ENCODE measurements at regions not wholly inside any gene's neighbourhood (a gene's known extent, or its start where the extent isn't known, plus 50 kb on each side); places are given as distances from the start of the nearest gene placed in this dataset.

DNA sequence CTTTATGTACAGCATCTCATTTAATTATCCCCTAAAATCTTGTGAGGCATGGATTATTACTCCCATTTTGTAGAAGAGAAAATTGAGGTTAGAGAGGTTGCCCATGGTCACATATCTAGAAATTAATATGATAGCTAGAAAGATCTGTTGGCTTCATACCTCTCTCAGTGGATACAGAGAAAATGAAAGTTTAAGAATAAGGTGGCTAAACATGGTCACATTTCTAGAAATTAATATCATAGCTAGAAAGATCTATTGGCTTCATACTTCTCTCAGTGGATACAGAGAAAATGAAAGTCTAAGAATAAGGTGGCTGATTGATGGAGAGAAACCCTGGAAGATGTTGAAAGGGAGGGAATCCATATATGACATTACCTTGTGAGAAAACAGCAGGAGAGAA, 260.7 kb upstream of the MAN1A1 start:
- DNase-seq (ENCODE audit: low read depth in 2 of 2), result no peak

DNA sequence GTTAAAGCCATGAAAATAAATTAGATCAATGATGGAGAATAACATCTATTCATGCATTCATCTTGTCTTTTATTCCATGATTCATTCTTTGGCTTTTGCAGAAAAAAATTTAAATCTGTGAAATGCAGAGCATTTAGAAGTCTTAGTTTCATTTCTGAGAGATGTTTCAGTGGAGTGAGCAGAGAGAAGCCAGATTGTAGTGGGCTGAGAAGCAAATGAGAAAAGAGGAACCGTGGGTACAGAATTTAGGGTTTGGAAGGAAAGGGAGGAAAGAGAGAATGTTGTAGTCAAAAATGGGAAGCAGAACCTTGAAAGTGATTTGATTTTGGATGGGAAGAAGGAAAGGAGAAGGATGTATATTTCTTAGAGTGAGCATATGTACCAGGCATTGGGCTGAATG, 260.3 kb upstream of the MAN1A1 start:
- no peak for DNase-seq (ENCODE audit: low read depth in 2 of 2)

DNA sequence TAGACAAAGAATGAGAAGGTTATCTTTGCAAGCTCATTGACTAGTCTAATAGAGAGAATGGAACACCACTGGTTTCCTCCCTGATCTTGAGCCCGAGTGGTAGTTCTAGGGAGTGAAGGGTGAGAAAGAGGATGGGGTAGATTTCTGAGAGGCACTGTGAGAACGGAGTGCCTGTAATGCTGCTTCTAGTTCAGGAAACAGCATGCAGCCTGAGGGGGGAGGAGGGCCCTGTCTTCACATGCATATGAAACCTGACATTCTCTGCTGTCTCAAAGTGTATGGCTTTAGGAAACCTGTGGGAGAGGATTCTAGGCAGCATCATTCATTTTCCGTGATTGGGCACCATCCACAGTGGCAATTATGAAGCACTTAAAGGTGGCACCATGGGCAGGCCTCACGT, 259.4 kb upstream of the MAN1A1 start:
- DNase-seq (ENCODE audit: low read depth in 2 of 2), result no peak

DNA sequence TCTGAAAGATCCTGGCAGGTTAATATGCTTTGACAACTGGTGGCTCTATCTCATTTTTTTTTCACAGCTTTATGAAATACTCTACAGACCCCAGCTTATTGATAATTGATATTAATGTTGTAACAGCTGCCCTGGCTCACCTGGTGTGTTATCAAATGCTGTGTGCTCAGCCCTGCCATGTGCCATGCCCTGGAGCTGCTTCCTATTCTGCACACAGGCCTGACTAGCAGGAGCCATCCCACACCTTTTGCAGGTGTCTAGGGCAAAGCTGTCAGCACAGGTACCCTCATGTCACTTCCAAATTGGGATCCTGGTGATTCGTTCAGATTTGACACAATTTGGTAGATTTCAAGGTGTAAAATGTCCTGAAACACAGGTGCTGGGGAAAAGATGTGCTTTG, 254.6 kb upstream of the MAN1A1 start:
- DNase-seq (ENCODE audit: low read depth in 2 of 2), result no peak

DNA sequence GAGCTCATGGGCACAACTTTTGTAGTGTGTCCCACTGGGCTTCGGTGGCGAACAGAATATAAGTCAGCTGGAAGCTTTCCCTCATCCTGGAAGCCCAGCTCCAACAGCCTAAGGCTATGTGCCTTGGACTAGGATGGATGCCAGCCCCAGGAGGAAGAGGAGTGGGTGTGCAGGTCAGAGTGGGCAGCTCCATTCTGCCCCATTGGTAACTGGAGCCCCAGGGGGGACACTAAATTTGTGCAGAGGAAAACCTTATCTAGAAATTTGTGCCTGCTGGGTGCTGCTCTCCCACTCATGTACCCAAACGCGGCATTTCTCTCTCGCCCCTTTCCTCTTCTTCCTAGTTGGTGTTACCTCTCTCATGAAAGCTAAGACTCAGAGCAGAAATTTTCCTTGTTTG, 253.9 kb upstream of the MAN1A1 start:
- no peak for DNase-seq (ENCODE audit: low read depth in 2 of 2)

DNA sequence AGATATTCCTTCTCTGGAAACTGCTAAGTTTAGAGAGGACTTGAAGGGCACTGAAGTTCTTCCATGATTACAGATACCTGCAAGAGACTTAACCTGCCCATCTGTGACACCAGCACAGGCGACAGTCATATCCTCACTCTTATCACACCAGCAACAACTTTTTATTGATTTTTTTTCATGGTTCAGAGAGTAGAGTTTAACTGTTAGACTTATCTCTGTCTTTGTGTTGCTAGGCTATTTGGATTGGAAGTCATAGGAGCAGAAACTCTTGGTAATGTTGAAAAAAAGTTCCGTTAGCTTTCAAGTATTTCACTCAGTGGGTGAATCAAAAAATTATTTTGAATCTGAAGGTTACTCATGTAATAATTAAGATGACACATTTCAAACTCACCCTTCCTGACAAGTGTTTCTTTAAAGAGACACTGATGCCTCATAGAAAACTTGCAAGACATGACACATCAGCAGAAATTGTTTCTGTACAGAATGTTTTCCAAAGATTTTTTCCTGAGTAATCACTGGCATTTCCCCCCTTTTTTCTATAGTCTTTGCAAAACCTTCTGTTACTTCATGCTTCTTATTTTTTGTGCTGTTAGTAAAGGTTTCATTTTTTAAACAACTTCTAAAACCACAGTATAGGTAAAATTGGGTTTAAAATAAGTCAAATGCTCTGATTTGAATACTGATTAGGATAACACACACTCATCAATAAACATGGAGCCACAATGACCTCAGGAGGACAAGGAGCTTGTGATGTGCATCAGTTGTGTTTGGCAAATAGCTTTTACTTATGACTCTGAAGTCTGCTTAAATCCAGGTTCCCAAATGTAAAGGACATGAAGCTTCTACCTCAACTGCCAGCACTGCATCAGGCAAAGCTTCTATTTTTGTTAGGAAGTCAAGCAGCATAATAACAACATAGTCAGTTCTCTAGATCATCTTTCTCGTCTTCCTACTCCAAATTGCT, 252.9 kb upstream of the MAN1A1 start:
- peak in 1 of 2 donors; percentile 37 for DNase-seq (ENCODE audit: low read depth in 2 of 2)

DNA sequence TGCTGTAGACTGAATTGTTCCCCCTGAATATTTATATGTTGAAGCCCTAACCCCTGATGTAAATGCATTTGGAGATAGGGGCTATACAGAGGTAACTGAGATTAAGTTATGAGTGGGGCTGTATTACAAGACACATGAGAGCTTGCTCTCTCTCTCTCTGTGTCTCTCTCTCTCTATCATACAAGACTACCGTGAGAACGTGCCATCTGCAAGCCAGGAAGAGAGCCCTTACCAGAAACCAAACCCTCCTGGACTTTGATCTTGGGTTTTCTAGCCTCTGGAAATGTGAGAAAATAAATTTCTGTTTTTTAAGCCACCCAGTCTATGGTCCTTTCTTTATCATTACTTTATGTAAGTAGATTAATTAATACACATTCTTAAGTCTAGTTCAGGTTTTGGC, 249.3 kb upstream of the MAN1A1 start:
- DNase-seq (ENCODE audit: low read depth in 2 of 2), result no peak

DNA sequence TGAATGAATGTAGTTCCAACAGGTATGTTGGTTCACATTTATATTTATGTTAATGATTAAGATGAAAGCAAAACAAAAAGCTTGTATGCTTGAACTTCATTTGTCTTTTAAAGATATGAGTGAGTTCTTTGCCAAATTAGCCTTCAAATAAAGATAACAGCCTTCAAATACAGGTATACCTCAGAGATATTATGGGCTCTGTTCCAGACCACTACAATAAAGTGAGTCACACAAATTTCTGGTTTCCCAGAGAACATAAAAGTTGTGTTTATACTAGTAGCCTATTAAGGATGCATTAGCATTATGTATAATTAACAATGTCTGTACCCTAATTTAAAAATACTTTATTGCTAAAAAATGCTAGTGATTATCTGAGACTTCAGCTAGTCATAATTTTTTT, 245.3 kb upstream of the MAN1A1 start:
- no peak for DNase-seq (ENCODE audit: low read depth in 2 of 2)

DNA sequence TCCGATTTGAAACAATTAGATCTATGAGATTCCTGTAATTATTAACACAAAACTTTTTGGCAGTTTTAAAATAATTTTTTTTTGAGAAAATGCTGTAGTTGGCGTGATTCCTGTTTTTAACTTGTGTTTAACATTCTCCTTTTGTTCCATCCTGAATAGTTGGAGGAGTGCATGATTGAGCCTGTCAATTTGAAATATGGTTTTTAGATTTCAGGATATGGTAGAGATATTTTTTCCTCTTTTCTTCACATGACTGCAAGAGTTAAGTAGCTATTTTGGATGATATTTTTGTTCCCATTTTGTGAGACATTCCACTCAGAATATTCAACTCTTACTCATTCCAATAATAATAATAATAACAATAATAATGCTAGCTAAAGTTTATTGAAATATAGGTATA, 241.7 kb upstream of the MAN1A1 start:
- no peak for DNase-seq (ENCODE audit: low read depth in 2 of 2)

DNA sequence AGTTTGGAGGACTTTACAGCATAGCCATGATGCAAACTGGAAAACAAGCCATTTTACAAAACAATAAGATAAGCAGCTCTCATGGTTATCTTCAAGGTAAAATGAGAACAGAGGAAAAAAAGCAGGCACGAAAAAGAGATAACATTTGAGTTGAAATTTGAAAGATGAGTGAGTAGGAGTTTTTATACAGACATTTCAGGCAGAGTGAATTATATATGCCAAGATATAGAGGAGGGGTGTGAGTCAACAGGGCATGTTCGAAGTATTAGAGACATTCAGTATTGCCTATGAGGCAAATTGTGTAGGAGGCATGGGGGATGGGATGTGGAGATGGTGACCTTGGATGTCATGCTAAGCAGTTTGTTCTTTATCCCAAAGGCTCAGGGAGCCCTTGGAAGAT, 240.5 kb upstream of the MAN1A1 start:
- no peak for DNase-seq (ENCODE audit: low read depth in 2 of 2)

DNA sequence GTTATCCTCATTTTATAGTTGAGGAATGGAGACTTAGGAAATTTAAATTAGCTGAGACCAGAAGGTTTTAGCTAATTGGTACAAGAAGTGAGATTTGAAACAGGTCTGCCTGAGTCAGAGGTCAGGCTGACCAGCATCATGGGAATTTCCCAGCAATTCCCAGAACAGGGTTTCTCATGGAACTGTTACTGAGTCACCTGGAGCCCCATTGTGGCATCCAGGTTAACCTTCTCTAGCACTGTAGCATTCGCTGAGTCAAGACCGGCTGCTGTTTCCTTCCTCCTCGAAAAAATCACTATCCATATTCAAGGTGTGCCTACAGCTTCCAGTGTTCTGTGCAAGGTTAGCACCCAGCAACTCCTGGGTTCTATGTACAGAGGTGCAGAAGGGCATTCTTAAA, 238.0 kb upstream of the MAN1A1 start:
- DNase-seq (ENCODE audit: low read depth in 2 of 2), result peak in 1 of 2 donors; percentile 8

DNA sequence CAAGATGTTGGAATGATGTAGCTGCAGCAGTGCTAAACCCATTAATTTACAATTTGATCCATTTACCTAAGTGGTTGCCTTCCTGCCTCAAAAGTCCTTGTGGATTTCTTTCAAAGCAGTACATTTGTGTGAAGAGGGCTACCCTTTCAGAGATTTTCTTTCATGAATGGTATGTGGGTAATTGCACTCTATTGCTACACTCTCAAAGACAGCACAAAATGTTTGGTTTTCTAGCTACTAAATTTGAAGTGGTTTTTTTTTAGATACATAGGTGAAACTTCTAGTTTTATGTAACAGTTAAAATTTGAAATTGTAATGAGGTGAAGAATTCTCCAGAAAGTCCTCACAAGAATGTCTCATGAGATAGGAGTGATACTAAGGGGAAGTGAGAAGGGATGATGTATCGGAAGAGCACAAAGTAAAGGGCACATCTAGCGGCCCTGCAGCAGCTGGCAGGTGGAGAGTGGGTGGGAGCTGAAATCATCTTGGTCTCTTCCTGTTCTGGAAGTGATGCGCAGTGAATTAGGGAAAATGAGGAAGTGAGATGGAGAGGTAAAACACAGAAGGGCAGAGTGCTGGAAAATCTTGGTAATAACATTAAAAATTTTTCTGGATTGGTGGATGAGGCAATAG, 236.8 kb upstream of the MAN1A1 start:
- no peak for DNase-seq (ENCODE audit: low read depth in 2 of 2)

DNA sequence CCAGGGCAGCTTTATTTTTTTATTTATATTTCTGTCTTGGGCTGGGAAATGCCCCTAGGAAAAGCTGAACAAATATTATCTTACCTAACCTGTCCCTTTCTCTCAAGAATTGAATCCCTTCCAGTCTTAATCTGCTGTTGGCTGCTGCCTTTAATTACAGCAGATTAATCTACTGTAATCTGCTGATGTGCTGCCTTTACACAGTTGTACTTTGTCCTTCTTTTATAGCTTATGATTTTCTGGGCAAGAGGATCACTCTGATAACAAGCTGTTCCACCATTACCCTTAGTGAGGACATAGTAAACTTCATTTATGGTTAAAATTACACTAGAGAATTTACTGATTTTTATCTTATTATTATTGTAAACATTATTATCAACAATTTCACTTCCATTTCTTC, 234.5 kb upstream of the MAN1A1 start:
- no peak for DNase-seq (ENCODE audit: low read depth in 2 of 2)

DNA sequence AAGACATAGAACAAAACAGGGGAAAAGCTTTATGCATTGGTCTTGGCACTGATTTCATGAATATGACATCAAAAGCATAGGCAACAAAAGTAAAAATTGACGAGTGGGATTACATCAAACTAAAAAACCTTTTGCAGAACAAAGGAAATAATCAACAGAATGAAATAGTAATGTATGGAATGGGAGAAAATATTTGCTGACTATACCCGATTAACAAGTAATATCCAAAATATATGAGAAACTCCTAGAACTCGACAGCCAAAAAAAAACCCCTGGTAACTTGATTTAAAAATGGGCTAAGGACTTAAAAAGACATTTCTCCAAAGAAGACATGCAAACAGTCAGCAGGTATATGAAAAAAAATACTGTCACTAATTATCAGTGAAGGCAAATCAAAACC, 231.7 kb upstream of the MAN1A1 start:
- no peak for DNase-seq (ENCODE audit: low read depth in 2 of 2)

DNA sequence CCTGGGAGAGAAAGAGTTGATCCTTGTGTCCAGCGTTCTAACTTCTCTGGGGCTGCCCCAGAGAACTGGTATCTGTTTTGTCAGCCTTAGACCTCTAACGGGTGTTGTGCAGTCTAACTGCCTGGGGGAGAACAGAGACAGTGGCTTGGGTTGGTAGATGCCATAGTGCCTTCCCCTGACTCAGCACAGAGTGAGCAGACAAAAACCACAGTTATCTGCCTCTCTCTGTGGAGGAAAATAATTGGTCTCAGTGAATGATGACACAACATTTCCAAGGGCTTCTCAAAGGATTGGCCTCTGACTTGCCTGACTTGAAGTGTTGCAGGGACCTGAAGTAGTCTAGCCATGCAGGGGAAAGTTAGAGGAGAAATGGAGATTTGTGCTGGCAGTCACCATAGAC, 226.2 kb upstream of the MAN1A1 start:
- no peak for DNase-seq (ENCODE audit: low read depth in 2 of 2)

DNA sequence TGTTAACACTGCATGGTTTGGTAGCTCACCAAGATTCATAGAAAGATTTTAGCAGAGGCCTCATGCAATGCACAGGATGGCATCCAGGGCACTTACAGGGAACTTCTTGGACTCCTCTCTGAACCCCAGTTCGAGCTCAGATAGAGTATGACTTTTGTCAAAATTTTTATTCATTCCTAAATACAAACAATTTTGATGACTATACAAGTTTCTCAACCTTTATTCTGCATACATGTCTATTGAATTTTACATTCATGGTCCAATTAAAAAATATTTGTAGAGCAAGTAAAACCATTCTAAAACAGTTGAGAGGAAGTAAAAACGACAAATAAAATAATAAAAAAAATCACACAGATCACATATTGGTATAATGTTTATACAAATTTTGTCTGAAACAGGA, 219.0 kb upstream of the MAN1A1 start:
- no peak for DNase-seq (ENCODE audit: low read depth in 2 of 2)

DNA sequence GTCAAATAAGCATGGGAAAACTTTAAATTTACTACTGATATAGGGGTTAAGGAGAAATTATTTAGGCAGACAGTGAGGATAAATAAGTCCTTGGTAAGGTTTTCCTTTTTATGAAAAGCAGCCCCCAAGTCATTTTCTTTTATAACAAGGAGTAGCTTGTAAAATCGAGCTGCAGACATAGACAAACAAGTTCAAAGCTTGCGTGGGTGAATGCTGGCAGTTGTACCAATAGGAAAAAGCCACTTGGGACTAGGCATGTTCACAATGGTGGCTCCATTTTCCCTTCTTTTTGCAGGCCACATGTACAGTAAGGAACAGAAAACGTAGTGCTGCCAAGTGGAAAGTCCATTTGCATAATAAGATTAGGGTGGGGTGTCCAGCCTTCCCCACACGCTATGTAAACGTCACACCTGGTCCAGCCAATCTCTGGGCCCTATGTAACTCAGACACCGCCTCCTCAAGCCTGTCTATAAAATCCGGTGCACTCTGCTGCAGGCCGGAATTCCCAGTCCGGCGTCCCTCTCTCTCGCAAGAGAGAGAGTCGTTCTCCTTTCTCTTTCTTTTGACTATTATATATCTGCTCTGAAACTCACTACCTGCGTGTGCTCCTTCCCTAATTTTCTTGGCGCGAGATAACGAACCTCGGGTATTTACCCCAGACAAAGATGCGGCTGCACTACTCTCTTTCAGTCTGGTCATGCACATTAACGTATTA, 217.1 kb upstream of the MAN1A1 start:
- no peak for DNase-seq (ENCODE audit: low read depth in 2 of 2)

DNA sequence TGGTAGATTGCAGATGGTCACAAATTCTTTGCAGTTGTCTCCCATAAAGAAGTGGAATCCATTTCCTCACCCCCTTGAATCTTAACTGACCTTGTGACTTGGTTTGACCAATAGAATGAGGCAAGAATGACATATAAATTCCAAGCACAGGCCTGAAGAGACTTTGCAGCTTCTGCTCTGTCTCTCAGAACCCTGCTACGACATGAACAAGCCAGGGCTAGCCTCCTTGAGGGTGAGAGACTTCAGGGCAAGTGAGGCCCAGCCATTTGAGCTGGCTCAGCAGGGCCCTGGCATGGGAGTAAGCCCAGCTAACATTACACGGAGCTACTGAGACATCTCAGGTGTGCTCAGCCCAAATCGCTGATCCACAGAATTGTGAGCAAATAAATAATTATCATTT, 216.3 kb upstream of the MAN1A1 start:
- no peak for DNase-seq (ENCODE audit: low read depth in 2 of 2)

DNA sequence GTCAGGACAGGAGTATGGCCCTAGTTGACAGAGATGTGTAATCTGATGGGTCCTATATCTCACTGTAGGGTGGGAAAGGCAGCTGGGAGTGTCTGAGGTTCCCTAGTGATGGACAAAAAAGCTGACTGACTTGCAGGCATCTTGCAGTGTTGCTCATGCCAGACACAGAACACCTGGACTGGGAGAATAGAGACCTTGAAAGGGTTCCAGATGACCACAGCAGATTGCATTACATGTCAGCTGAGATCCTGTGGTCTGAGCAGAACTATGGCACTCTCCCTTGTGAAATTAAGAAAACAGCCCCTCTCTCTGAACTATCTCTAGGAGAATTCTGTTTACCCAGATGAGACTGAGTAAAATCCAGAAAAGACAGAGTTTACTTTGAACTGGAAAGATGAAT, 212.6 kb upstream of the MAN1A1 start:
- DNase-seq (ENCODE audit: low read depth in 2 of 2), result no peak

DNA sequence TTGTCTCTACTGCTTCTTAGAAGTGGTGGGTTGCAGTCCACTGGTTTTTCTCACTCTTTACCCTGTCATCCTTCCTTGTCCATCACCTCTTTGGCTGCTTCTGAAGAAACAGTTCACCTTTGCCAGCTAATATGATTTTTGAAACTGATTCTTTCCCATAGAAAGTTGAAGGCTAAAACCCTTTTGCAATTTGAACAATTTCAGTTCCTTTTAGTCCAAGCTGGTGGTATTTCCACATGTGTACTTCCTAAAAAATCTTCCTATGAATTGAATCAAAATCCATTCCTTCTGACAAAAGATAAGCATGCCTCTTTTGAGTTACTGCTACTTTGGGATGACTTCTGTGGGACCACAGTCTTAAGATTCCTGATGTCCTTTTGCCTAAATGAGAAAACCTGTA, 210.0 kb upstream of the MAN1A1 start:
- DNase-seq (ENCODE audit: low read depth in 2 of 2), result no peak

DNA sequence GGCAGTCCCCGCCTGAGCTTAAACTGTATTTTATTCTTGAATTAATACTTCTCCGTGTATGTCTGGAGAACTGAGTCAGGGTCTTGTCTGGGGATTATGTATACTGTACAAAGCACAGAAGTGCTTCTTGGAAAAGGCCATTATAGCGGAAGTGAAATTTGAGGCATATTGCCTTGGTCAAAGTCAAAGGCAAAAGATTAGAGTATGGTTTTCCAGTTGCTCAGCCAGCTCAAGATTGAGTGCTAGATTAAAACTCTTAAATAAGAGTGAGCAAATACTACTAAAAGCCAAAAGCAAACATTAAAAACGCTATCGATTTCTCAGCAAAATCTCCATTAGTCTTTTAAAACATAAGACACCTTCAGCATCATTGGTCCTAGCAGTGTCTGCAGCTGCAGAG, 207.7 kb upstream of the MAN1A1 start:
- DNase-seq (ENCODE audit: low read depth in 2 of 2), result no peak

DNA sequence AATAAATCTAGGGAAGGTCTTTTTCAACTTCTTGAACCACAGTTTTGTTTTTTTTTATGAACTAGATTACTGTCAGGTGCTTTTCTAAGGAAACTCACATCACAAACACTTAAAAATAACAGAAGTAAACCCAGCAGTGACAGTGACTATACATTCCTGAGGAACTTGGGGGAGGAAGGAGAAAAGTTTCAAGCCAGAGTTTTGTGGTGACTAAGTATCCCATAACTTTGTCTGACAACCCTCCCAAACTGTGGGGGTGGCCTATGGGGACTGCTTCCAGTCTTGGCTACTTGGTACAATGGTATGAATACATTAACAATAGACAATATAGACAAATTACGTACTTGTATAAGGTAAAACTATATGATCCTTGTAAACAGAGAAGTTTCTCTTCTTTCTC, 202.5 kb upstream of the MAN1A1 start:
- DNase-seq (ENCODE audit: low read depth in 2 of 2), result no peak

DNA sequence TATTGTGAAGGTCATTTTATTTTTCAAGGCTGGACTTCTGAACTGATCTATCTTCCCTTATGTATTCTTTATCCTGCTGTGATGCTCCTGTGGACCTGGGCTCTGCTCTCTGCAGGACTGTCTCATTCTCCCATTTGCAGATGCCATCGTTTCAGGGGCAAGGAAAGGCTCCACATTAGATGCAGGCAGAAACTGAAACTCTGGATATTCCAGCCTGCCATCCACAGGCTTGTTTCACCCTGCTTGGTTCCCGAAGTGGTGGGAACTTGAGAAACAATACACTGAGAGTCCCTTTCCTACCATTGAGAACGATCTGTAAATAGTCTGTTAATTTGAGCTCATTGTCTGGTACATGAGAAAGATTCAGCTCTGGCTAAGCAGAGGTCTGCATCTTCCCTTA, 197.5 kb upstream of the MAN1A1 start:
- no peak for DNase-seq (ENCODE audit: low read depth in 2 of 2)
